Right forelimb (tissue), 1 donor: ENCODE measurements at regions not wholly inside any gene's neighbourhood (a gene's known extent, or its start where the extent isn't known, plus 50 kb on each side); places are given as distances from the start of the nearest gene placed in this dataset.
A peak's percentile ranks its signal among the peaks of the same experiment; 100 is the strongest.

Experiments
- DNase-seq: peaks from one replicate; pipeline ENCODE4 v3.0.0-alpha.2; 2018

DNA sequence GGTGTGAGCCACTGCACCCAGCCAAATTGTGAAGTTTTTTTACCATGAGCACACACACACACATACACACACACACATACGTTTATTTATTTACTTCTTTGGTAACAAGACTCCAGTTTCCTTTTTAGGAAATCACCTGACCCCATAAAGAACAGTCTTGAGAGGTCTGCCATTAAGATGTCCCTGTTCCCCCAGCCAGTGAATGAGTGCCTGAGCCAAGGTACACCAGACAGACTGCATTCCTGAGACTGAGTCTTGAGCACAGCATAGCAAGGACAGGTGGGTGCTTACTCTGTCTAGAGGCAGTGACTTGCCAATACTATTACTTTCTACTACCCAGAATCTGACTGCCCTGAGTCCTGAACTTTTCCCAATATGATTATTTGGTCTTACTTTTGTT lies 167.2 kb upstream of the SATB2 start:
- no peak for DNase-seq

DNA sequence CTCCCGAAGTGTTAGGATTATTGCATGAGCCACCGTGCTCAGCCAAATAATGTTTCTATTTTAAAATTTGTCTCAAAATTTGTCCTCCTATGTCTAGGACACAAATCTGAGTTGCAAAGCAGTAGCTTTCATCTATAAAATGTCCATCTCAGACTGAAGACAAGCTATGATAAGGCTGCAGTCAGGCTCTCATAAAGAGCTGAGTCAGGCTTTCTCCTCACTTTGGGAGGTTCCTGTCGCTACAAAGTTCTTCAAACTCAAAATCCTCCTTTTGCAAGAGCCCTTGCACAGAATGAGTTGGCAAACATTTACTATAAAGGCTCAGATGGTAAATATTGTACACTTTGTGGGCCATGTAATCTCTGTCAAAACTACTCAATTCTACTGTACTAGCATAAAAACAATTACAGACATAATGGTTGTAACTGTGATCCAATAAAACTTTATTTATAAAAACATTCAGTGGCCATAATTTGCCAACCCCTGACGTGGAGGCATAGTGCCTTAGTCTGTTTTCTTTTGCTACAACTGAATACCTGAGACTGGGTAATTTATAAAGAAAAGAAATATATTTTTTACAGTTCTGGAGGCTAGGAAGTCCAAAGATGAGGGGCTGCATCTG lies 154.9 kb upstream of the SATB2 start:
- no peak for DNase-seq

- DNase-seq, result no peak
Measured at GRCh38 chr2:199607914-199608313, 150.2 kb upstream of the SATB2 start.

GRCh38 chr2:199606193-199606780 lies 148.5 kb upstream of the SATB2 start:
- no peak for DNase-seq

DNA sequence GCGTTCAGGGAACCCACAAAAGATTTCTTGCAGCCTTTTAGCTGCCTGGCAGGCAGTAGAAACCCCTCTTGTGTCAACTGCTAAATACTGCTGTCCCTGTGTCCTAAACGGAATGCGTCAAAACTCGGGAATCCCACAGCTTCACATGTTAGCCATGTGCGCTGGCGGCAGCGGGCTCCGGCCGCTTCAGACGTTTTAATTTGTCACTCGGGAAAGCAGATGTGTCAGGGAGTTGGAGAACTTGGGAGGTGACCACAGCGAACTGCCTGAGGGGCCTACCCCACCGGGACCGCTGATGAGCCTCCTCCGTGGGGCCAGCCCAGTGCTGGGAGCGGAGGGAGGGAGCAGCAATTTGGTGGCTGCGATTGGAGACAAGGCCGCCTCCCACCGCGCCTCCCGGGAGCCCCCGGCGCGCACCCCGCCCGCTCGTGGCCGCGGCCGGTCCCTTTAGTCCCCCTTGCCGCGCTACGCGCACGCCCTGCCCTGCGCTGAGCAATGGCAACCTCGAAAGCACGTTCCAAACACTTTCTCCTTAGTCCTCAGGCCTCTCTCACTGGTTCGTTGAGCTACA lies 146.1 kb upstream of the SATB2 start:
- DNase-seq, result peak; percentile 55

DNA sequence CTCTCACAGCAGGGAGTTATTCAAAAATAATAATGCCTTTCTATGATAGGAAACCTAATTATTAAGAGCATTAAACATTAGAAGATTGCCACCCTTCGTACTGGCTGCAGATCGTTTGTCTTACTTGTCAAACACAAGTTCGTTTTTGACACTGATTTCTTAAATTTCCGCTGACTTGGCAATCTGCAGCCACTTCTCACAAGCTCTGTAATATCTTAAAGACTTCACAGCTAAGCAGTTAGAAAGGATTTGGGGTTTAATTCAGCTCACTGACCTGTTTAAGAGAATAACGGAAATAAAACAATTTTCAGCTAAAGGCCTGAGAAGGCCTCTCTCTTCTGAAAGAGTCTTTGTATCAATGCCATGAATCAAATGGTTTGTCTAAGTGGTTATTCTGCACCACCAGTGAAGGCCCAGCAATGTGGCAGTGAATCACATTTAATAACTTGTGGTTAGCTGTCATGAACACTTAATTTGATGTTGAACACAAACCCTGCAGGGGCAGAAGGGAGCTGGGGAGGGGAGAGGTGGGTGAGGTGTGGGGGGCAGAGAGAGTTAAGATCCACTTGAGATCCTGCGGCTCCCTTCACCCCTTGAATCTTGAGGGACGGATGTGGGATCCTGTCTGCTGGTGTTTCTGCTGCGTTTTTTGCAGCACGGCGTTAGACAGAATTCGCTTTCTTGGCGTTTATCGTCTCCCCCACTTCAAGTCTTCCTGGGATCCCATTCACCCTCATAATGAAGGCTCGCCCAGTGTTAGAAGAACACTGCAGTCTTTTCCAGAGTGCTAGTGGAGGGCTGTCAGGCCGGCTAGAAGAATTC lies 145.4 kb upstream of the SATB2 start:
- peak; percentile 47 for DNase-seq

- no peak for DNase-seq
Measured at GRCh38 chr2:199602271-199602895, 144.6 kb upstream of the SATB2 start.

DNA sequence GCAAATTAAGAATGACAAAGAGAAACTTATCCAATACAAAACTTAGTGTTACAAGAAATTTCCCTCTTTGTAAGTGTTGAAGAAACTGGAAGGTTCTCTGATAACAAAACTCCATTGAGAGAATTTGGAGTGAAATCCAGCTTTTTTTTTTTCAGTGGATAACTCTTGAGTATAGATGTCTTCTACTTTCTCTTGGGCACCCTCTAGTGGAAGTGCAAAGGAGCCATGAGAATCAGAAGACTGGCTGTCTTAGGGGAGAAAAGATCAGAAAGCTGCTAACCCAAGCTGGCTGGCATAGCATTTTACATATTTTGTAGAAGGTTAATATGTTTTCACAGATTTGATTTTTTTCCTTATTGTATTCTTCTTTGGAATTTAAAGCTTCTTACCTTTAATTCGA lies 138.8 kb upstream of the SATB2 start:
- DNase-seq, result no peak

DNA sequence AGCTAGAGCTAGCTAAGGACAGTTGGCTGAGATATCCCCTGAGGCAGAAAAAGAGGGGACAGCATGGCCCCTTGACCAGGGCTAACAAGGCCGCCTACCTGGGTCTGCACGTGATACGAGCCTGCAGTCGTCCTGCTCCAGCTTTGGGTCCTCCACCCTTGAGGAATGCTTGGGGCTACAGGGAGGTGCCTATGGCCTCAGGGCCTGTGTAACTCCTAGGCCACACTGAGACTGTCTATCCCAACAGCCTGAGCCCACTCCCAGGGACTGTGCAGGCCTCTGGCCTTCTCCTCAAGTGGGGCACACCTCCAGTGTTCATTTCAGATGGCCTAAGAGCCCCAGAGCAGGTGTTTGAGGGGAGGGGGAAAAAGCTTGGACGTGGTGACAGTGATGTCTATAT lies 136.7 kb upstream of the SATB2 start:
- DNase-seq, result no peak

- DNase-seq, result no peak
Measured at GRCh38 chr2:199591826-199592225, 134.1 kb upstream of the SATB2 start.

- DNase-seq, result no peak
Measured at GRCh38 chr2:199590321-199591203, 132.8 kb upstream of the SATB2 start.

DNA sequence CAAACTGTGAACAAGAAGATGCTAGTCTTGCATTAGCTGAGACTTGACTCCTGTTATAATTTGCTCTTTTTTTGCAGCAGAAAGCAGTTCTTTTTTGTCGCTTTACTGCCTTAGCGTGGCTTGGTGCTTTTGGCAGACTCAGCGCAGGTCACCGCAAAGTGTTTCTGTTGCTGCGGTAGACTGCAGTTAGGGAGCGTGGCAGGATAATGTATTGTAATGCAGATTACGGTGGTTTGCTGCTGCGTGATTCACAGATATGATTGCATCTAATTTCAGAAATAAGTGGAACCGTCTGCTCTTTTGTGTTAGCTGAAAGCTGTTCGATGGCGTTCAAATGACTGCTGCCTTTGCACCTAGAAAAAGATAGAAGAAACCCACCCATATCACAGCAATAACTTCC lies 131.6 kb upstream of the SATB2 start:
- no peak for DNase-seq

GRCh38 chr2:199588054-199588453 lies 130.3 kb upstream of the SATB2 start:
- no peak for DNase-seq

GRCh38 chr2:199586646-199587045 lies 128.9 kb upstream of the SATB2 start:
- DNase-seq, result no peak

GRCh38 chr2:199583676-199584075 lies 125.9 kb upstream of the SATB2 start:
- no peak for DNase-seq

- DNase-seq, result no peak
Measured at GRCh38 chr2:199581935-199582360, 124.2 kb upstream of the SATB2 start.

- no peak for DNase-seq
Measured at GRCh38 chr2:199581408-199581807, 123.7 kb upstream of the SATB2 start.

- DNase-seq, result no peak
Measured at GRCh38 chr2:199575416-199575815, 117.7 kb upstream of the SATB2 start.

GRCh38 chr2:199572571-199572970 lies 114.8 kb upstream of the SATB2 start:
- DNase-seq, result no peak

DNA sequence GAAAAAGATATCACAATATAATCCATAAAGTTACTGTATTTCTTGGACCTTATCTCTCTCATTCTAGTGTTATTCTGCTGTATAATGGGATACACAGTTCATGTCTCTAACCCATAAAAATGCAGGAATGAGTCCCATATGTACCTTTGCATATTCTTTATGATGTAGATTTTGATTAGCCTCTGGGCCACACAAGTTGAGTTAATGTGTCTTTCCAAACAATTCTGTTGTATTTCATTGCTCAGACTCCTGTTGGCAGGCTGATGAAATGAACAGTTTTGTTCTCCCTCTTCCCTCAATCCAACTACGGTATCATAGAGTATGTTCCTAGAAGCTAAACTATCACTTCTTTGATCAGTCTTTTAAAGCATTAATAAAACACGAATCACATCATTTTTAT lies 113.2 kb upstream of the SATB2 start:
- DNase-seq, result no peak

DNA sequence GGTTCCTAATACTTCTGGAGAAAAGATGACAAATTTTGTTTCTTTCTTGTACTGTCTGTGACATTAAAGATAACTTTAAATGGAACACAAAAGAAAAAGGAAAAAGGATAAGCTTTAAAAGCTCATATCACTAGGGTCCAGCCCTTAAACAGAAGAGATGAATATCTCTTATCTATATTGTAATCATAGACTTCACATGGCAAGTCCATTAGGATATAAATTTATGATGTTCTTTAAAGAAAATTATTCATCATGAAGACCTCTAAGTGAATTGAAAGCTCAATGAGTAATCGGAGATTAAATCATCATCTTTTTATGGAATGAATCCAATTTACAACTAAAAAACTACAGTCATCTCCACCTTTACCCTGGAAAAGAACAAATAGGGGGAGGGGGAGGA lies 111.6 kb upstream of the SATB2 start:
- DNase-seq, result no peak

- DNase-seq, result no peak
Measured at GRCh38 chr2:199558156-199558555, 100.4 kb upstream of the SATB2 start.
